NCI-H82 treated with DMSO at 0.1 percent for 48 hours (cell line): ENCODE measurements at regions not wholly inside any gene's neighbourhood (a gene's known extent, or its start where the extent isn't known, plus 50 kb on each side); places are given as distances from the start of the nearest gene placed in this dataset.
"Not testable (repeated sequence)": the region's sequence is repeated elsewhere in the genome, so short reads cannot be mapped to it uniquely, and the experiment has no call there.

Experiments
- DNase-seq: peaks from one replicate; lab custom pipeline; 2025; ENCODE audit not compliant: unreplicated experiment; lab: John Stamatoyannopoulos, UW

DNA sequence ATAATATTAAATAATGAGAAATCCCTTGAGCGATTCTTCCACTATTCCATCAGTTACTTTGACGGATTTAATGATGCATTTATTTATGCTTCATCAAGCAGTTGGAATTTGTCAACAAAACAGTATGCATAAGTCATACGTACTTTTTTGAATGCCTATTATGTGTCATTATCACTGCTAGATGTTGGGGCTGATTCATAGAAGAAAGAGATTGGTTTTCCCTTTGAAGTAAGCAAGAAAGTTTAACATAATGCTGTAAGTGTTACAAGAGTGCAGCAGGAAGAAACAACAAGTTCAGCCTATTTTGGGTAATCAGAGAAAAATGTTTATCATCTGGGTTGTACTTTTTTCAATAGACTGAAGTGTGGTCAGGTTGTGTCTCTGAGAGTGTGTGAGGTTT, 121.2 kb upstream of the RANBP3L start:
- DNase-seq: no peak

DNA sequence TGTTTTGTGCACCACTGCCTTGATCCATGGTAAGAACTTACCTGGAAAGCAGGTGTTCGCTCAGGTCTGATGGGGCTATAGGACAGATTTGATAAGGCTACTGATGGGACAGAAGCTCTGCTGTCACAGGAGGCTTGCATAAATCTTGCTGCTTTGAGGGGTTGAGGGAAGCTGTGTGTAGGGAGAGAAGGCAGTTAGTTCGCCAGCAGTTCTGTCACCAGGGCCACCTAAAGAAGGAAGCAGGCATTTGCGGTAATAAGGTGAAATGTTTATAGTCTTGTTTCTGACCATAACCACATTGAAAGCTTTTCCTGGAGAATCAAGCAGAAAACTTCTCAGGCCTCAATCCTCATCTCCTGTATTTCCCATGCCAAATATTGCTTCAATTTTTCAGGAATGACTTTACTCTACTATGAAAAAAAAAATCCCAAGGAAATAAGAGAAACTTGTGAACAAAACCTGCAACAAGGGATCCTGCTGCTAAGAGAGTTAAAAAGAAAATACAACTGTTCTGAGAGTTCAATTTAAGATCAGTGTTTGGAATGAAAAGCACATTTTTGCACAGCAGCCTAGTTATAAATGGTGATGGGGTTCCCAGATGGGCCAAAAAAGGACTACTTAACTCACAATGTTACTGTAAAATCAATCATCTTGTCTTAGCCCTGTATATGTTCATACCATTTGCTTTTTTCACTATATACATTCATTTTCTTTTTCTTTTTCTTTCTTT, 122.0 kb upstream of the RANBP3L start:
- DNase-seq: no peak

DNA sequence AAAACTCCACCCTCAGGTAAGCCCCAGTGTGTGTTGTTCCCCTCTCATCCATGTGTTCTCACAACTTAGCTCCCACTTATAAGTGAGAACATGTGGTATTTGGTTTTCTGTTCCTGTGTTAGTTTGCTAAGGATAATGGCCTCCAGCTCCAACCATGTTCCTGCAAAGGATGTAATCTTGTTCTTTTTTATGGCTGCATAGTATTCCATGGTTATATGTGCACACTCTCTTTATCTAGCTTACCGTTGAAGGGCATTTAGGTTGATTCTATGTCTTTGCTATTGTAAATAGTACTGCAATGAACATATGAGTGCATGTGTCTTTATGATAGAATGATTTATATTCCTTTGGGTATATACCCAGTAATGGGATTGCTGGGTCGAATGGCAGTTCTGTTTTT, 124.4 kb upstream of the RANBP3L start:
- DNase-seq: not testable (repeated sequence)

DNA sequence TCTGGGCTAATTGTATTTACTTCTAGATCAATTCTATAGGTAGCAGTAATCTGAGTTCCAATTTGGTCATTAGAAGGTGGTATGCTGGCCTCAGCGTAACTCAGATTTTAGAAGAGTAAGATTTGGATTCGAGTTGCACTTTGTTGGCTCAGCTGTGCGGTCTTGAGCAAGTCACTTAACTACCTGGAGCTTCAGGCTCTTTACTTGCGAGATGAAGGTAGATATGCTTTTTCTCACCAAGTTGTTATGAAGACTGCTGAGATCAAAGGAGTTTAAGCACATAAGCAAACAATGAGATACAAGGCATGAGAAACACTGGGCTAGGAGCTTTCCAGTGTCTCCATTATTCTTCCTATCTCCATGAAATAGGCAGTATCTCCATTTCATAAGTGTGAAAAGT, 133.8 kb upstream of the RANBP3L start:
- no peak for DNase-seq

DNA sequence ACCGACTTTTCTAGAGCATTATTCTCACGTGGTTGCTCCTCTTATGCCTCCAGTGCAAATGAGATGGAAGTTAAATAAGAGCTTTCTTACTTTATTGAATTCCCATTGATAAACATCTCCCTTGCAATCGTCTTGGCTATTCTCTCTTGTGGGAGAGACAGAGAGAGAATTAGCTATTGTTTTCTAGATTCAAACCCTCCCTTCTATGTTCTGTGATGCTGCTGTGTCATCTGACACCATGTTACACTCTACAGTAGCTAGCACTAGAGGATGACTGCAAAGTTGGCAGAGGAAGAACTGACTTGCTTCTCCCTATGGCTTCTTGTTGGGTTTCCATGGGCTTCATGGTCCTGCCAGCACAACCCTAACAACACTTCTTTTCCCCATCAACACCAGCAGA, 134.6 kb upstream of the RANBP3L start:
- no peak for DNase-seq

DNA sequence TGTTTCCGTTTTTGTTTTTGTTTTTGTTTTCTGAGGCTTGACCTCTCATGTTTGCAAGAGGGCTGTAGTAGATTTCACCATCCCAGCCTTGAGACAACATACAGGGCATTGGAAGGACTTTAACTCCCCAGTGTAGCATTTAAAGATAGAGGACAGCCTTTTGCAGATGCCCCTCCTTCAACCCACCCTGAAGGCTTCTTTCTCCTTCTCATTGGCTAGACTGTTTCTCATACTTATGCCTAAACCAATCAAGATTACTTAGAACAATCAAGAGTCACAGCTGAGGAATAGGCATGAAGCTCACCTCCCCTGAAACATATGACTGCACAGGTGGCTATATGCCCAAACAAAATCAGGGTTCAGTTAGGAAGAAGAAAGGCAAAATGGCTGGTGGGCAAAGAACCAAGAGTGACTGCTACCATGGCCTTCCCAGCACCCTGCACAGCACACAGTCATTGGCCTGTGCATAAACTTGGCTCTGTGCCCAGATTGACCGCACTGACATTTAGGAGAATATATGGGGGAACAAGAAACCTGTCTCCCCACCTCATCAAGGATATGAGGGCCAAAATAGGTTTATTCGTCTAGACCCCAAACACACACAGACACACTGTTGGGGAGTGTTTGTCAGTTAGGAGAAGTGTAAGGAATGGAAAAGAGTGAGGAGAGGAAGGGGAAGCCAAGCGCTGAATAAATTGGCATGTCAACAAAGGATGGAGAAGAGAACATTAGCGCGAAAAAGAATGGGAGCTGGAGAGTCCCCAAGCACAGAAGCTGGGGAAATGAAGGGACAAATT, 137.3 kb upstream of the RANBP3L start:
- no peak for DNase-seq

DNA sequence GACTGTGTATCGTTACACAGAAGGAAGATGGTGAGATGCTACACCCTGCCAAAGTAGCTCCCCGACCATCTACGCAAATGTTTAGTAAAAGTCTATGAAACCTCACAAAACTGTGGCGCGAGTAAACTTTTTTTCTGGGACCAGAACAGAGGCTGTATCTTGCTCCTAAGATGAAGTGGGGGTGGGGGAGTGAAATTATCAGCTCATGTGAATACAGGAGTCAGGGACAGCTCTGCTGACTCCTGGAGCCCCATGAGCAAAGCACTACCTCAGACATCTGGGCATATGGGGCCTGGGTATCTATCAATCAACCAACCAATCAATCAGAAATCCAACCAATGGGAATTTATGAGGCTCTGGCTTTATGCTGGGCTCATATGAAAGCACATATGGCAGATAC, 138.6 kb upstream of the RANBP3L start:
- DNase-seq: no peak

DNA sequence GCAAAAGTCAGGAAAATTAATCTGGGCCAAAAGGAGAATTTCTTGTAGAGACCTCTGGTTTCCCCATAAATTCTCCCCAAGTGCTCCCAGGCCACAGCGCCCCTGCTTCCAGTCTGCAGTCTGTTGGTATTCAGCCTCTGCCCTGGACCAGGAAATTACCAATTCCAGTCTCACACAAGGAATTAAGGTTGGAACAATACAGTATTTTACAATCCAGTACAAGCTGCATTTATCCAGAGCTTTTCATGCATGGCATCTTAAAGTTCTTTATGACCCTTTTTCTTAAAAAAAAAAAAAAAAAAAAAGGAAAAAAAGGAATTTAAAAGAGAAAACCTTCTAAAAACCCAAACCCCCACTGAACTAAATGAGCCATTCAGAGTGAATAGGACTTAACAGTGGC, 139.6 kb upstream of the RANBP3L start:
- no peak for DNase-seq

DNA sequence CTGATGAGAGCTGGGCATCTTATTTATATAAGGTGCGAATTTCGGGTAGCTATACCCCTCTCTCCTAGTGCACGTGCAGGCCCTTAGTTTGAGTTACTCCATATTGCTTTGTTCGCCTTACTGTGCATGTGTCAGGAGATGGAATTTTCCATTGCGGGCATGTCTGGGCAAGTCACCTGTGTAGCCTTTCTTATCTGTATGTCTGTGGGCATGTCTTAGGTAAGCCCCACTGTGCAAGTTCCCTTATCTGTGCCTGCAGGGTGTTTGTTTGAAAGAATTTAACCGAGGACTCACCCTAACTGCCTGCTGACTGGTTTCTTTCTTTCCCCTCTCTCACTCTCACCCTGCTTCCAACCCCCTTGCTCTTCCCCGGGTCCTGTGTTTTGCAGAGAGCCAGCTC, 140.7 kb upstream of the RANBP3L start:
- DNase-seq: no peak

DNA sequence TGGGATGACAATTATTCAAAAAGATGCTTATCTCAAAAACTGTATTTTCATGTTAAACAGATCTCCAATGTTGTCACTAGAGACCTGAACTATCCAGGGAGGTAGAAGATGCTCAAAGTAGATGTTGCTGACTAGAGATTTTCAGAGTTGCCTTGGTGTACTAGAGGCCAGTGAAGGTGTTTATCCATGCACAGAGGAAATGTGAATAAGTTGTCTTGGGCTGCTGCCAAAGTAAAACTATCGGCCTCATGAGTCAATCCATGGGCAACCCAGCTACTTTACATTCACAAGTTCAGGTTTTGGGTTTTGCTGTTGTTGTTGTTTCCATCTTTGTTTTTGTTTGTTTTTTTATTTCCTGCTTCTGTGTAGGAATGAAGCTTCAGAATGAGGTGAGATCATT, 141.1 kb upstream of the RANBP3L start:
- DNase-seq: no peak

DNA sequence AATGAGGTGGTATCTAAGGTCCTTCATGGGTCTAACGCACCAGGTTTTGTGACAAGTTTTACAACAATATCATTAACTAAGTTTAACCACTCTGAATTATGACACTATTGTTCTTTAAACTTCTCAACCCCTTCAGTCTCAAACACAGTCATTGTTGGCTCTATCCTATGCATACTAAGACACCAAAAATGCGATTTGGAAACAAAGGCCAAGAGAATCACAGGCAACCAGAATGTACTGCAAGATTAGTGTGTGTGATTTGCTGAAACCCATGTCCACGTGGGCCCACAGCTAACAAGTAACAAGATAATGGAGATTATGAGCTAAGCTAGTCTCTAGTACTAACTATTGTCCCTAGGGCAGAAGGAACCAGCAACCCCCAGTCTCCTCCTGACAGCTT, 142.2 kb upstream of the RANBP3L start:
- DNase-seq: peak; percentile 21

DNA sequence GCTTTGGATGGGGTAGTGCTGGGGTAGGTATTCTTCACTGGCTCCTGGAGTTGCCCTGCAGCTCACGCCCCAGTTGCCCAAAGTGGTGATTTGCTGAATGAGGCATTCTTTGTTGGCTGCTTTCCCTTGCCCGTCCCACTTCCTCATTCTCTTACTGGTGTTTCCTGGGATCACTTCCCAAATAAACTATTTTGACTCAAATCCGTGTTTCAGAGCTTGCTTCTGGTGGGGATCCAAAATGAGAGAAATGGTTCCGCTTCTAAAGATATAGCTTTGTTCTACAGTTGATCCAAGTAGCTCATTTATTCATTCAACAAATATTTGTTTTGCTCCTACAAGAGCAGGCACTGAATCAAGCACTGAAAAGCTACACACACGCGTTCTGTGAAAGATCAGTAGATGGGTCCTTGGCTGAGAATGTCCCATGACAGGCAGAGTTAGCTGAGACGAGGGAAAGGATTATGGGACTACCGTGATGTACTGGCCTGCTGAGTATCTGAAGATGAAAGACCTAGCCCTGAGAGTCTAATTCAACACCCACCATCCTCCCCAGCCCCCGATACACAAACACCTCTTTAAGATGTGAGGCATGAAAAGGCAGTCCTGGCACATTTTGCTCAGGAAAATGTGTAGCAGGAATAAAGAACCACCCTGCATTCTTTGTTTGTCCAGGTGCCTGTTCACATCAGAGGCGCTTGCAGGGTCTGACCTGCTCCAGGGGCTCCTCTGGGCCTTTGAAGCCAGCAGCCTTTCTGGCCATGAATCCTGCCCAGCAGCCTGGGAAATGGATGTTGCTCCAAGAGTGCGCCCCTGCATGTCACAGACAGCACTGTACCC, 143.1 kb upstream of the RANBP3L start:
- DNase-seq: no peak

DNA sequence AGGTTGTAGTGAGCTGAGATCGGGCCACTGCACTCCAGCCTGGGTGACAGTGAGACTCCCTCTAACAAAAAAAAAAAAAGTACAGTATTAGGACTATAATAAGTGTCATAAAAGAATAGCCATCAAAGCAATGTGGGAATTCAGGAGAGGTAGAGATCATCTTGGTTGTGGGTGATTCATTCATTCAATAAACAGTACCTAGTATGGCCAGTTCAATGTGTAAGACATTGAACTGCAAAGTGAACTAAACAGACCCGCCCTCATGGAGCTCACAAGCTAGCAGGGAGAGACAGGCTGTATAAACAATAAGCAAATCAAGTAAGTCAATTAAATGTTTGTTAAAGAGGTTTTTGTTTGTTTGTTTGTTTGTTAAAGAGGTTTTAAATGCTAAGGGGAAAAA, 146.1 kb upstream of the RANBP3L start:
- DNase-seq: no peak

DNA sequence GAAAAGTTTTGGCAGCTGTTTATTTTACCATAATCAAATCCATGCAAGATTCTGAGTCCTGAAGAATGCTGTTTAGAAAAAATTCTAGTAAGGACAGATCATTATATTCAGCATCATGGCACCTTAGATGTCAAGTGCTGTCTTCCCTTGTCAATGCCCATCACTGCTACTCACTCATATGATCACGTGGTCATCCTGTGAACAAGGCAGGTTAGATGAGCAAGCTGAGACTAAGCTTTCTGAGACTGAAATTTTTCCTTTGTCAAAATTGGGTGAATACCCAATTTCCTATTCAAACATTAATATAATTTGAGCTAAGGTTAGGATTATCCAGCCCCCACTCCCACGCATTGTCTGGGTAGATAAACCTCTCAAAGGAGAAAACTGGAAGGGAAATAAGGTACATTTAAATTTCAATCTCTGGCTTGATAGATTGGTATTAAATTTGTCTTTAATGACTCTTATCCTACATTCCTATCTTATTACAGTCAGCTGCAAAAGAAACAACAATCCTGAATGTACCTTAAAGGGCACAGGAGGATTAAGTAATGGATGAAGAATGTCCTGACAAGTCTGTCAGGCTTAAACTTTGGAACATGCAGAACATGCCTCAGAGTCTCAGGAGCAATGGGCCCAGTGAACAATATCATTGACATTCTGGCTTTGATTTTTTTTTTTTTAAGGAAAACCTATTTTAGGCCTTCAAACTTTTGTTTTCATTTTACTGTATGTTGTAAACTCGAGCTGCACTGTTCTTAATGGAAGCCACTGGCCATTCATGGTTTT, 148.7 kb upstream of the RANBP3L start:
- DNase-seq: no peak

DNA sequence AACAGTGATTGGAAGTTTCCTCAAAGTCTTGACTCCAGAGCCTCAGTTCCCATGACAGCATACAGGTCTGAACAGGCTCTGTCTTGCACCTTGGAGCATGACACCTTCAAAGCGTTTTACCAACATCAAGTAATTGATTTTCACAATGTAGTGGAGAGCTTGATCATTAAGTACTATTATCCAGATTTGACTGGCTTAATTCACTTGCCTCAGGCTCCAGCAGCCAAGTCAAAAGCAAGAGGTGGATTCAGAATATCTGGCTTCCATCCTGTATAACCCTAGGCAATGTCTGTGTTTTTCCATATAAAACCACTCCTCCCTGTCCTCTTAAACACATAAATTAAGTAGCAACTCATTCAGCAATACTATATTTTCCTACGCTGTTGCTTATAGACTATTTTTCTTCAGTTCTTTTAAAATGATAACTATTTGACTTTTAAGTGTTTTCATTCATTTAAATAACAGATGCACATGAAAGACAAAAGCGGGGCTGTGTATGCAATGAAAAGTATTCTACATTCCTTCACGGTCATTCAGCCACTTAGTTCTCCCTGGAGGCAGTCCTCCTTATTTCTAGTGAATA, 150.8 kb upstream of the RANBP3L start:
- no peak for DNase-seq

DNA sequence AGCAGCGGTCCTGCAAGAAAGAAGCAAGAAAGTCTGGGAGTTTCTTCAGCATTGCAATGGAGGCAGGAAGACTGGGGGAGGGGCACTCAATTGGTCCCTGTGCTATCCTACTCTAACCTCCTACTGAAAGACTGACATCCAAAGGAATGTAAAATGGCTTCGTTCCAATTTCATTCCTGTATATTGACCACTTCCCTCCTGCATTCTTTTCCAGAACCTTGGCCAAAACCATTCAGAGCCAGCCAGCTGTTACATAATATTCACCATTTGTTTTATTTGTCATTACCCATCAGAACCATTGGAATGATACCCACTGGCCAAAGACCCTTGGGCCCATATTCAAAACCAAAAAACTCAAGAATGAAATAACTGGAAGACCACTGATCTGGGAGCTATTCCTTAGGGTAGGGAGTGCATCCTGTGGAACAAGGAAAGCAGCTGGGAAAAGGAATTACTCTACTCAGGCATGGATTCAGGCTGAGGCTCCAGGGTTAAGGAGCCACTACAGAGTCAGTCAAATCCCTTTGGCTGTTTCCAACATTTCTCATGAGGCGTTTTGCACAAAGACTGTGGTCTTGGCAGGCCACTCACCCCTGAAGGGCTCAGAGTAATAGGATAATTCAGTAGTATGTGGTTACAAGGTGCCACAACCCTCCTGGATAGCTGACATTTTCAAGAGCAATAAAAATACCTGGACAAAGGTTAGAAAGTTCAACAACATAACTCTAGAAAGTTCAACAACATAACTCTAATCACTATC, 148.7 kb upstream of the SLC1A3 start:
- DNase-seq: no peak

DNA sequence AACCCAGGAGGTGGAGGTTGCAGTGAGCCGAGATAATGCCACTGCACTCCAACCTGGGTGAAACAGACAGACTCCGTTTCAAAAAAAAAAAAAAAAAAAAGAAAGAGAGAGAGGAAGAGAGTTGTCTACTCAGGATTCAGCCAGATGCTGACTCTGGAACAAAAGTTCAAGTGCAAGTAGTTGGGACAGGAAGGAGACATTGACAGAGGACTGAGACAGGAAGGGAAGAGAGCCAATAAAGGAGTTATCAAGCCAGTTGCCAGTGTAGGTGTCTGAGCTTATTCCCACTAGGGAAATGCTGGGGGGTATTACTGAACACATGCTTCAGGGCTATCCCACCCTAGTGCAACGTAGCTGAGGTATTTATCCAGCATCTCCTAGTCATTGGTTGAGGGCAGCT, 147.7 kb upstream of the SLC1A3 start:
- DNase-seq: no peak

DNA sequence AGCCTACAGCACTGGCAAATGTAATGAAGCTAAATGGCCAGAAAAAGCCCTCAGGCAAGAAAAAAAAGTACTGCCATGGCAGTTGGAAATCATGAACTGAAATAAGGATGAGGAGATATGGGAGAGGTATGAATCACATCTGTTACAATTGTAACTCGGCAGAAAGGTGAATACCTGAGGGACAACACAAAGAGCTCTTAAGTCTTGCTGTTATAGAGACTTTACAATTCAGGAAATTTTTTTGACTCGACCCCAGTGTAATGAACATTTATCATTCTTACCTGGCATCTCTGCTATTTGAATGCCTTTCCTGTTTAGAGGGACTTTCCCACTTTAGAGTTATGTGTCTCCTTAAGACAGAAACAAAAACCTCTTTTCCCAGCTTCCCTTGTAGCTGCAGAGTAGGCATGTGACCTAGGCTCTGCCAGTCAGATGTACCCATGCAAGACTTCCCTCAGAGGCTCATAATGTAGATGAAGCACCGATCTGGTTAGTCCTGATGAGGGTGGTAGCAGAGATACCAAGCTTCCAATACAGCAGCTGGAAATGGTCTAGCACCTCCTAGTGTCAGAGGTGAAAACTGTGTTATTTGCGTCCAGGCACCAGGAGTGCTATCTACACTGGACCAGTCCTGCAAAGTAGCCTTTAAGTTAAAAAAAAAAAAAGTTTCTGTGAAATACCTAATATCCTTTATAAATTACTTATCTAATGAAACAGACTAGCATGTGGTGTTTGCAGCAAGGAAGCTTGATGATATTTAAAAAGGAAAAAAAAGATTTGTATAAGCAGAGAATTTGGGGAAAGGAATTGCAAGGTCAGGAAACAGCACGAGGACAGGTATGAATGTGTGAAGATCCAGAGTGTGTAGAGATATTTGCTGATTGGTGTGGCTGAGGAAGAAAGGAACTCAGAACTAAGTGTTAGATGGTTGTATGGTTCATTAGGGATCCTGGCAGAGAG, 146.9 kb upstream of the SLC1A3 start:
- no peak for DNase-seq
